HT1080 (cell line): ENCODE measurements at regions not wholly inside any gene's neighbourhood (a gene's known extent, or its start where the extent isn't known, plus 50 kb on each side); places are given as distances from the start of the nearest gene placed in this dataset.

Source experiments
- DNase-seq: peaks from one replicate; pipeline ENCODE4 v3.0.0-alpha.2; 2015; ENCODE audit warnings: low read depth

DNA sequence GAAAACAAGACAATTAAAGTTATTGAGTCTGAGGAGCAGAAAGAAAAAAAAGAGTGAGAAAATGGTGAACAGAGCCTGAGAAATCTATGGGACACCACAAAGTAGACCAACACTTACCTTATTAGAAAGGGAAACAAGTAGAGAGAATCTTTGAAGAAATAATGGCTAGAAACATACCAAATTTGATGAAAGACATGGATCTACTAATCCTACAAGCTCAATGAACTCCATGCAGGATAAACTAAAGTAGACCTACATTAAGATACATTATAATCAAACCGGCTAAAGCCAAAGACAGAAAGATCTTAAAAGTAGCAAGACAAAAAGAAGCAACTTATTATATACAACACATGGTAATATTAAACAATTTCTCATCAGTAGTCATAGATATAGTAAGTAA lies 782.3 kb upstream of the GHITM start:
- no peak for DNase-seq

DNA sequence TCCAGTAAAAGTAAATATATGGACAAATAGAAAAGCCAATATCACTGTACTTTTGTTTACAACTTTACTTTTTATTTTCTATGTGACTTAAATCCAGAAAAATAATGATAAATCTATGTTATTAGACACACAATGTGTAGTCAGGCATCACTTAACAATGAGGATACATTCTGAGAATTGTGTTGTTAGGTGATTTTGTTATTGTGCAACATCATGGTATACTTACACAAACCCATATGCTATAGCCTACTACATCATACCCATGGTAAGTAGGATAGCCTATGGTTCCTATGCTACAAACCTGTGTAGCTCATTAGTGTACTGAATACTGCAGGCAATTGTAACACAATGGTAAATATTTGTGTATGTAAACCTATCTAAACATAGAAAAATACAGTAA lies 781.7 kb upstream of the GHITM start:
- no peak for DNase-seq

DNA sequence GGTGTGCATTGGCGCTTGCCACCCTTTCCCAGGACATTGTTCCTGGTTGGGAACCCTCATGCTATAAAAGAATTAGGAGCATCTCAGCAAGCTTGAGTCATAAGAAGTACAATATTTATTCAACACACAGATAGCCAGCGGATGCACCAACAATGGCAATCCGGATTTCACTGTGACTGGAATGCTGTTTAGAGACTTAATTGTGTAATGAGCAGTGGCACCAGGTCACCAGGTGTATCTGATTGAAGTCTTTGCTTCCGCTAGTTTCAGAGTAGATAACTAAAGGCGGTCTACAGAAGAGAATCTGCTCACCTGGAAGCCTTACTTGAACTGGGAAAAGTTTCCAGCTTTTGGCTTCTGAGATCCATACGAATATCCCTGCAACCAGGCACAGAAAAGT lies 772.3 kb upstream of the GHITM start:
- no peak for DNase-seq

DNA sequence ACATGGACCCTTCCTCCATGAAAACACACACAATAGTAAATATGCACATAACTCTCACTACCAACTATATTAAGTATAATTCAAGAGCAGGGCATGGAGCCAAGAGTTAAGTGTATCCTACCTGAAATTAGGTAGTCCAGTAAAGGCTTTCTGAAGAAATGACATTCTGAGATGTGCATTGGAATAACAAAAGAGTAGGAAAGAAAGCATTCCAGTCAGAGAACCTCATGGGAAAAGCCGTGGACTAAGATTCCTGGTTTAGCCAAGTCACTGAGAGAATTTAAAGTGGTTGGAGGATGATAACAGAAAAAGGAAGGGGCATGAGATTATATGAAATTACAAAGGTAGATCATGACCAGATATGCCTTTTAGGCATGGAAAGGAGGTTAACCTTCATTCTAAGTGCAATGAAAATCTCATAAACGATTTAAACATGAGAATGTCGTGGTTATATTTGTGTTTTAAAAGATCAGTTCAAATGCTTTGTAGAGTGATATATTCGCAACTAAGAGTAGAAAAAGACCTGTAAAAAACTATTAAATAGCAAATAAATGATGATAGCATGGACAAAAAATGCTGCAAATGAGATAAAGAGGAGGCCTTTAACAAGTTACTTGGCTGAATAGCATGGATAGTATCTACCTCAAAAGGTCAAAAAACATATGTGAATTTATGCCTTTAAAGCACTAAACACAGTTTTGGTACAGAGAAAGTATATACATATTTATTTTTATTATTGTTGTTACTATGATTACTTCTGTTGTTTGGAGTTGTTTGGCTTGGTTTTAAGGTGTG lies 767.4 kb upstream of the GHITM start:
- no peak for DNase-seq

DNA sequence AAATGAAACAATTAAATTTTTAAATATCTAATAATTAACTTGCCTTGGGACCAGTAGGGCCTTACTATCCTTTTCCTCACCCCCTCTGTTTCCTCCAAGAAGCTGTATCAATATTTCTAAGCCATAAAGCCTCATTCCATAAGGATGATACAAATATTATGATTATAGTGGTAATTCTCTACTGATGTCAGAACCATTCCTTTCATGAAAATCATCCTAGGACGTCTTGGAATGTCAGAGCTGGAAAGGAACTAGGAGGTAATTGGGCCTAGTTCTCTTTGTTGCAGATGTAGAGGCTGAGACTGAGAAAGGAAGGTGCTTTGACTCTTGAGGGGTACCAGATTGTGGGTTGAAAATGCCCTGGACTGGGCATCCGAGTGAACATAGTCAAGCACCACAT lies 766.7 kb upstream of the GHITM start:
- no peak for DNase-seq

DNA sequence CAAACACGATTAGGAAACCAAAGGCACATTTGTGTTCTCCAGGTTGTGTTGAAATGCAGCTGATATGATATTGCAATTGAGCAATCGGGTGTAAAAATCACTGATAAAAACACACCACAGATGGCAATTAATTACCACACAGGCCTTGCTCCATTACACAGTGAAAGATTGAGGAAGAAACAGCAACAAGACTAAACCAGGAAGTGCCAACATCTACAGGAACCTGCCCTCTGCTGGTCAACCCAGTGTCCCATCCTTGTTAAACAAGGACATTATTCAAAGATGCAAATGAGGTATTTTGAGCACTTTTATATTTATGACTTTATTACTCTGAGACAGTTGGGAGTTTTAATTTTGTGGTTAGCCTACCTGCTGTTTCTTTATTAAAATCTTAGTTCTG lies 765.6 kb upstream of the GHITM start:
- peak; percentile 55 for DNase-seq

DNA sequence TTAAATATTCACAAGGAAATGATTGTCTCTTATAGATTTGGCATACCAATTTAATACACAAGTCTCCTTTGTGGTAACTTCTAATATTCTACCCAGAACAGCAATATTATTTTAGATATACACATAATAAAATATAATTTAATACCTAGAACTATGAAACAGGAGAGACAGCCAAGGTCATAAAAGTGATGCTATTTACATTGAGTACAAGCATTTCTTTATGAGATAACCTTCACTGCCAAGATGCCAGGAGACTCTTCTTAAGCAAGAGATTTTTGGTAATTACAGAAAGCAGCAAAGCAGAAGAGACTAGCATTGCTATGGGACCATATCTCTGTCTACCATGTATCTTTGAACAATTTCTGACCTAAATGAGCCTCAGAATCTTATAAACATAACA lies 764.6 kb upstream of the GHITM start:
- no peak for DNase-seq

DNA sequence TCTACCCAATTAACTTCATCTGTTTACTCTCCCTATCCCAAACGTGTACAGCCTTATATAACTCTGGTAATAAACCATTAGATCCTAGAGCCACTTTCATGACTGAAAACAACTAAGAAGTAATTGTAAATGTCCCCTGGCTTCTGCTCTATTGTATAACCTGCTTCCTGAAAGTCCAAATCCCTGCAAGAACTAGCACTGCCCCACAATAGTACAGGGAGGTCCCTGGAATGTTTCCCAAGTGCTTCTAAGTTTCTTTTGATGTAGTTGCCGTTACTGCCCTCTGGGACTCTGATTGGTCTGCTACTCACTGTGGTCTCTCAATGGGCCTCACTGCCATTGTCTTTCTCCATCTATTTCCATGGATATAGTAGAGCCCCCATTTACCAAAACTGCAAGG lies 764.0 kb upstream of the GHITM start:
- no peak for DNase-seq

DNA sequence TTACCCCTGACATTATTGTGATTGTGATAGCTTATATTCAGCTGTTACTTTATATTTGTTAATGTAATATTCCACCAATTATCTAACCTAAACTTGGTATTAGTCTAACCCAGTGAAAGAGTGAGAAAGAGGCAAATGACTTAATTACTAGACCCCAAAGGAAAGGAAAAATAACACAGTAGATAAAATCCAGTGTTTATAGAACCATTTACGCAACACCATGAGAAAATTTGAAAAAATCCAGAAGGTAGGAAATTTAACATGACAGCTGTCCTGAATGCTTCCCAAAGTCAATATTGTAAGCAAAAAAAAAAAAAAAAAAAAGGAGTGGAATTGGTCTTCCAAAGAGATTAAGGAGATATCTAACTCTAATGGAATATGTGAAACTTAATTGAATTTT lies 741.5 kb upstream of the GHITM start:
- DNase-seq = no peak

DNA sequence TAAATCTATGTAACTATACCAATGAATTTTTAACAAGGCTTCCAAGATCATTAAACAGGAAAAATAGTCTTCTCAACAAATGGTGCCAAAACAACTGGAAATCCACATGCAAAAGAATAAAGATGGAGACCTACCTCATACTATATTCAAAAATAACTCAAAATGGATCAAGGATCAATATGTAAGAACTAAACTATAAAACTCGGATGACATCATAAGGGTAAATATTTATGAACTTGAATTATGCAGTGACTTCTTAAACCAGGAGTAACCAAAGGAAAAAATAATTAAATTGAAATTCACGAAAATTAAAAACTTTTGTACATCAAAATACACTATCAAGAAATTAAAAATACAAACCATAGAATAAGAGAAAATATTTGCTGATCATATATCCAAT lies 728.7 kb upstream of the GHITM start:
- DNase-seq = no peak

DNA sequence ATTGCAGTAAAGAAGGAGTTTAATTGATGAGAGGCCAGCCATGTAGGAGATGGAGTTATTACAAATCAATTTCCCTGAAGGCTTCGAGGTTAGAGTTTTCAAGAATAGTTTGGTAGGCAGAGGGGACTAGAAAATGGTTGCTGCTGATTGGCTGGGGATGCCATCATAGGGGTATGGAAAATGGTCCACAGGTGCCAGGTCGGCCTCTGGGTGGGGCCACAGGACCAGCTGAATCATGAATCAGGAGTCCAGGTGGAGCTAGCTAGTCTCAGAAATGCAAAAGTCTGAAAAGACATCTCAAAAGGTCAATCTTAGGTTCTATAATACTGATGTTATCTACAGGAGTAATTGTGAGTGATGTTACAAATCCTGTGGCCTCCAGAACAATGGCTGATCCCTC lies 714.0 kb upstream of the GHITM start:
- DNase-seq = no peak

DNA sequence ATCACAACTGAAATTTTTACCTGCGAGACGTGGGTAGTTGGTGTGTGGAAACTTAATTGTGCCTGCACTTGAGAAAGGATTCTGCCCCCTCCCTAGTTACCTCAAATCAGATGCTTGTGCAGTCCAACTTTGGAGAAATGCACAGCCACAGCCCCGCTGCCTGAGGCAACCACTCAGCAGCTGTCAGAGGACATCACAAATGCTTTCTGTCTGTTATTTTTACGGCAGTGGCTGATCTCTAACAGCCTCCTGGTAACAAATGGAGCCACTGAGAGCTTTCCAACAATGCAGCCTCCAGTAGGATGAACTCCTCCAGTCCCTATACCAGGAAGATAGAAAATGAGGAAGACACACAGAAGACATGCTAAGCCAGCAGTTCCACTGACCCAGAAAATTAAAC lies 712.2 kb upstream of the GHITM start:
- no peak for DNase-seq

DNA sequence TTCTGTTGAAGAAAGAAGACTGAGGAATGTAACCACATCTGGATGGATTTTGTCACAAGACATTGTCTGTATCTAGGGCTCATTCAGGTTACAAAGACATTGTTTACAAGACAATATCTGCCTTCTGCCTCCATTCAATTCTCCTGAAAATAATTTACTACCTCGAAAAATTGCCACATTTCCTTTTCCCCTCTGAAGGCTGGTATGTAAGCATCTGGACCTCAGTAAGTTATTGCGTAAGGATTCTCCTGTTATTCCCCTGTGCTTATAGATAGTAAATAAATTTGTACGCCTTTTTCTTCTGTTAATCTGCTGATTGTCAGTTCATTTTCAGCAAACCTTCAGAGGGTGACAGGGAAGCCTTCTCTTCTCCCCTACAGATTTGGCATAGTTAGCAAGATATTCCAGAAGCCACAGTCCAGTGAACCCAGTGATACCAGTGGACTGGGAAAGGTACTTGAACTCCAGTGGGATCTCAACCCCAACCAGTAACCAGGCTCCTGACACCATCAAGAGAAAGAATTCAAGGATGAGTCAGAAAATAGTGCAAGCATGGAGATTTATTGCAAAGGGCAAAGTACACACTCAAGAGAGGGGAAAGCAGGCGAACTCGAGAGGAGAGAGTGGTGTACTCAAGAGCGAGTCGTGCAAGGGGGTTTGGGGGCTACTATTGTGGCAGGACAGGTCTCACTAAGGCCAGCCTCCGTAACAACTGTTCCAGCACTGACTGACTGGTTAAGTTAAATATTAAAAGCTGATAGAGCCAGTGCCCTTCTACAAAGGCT lies 706.9 kb upstream of the GHITM start:
- DNase-seq = no peak

DNA sequence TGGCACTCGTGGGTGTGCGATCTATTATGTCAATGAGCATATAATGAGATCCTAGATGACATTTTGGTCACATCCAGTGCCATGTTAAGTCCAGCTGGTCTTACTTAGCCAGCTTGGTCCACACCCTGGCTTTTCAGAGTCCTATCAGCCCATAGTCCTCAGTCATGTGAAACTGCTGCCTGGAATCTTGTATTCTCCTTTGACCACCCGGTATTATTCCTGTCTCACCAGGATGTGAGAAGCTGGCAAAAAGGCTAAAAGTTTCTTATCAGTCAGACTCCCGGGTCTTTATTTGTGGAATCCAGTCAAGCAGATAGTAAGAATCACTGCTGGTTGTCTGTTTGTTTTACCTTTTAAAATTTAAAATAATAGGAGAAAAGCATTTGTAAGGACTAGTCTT lies 705.6 kb upstream of the GHITM start:
- no peak for DNase-seq

DNA sequence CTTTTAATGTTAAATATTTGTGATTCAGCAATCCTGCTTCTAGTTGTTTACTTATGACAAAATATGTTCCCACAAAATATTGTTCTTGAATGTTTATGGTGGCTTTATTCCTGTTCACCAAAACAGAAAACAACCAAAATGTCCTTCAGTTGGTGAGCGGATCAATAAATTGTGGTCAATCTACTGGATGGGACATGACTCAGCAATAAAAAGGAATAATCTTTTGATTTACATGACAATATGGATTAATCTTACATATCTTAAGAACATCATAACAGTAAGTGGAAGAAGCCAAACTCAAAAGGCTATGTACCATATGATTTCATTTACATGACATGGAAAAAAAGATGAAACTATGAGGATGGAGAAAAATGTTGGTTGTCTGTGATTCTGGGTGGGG lies 691.3 kb upstream of the GHITM start:
- no peak for DNase-seq

DNA sequence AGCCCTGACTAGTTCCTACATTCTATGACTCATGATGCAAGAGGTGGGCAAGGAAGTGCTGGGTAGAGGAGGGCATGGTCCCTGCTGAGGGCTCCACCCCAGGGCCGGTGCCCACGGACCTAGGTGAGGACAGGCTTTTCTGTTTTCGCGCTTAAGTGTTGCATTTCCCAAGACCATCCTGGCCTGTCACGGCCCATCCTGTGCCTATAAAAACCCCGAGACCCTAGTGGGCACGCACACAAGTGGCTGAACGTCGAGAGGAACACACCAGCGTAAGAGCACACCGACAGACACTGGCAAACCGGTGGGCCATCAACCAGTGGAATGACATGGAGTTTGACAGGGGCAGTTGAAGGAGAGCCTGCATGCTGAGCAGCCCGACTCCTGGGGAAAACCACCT lies 680.7 kb upstream of the GHITM start:
- DNase-seq = no peak

DNA sequence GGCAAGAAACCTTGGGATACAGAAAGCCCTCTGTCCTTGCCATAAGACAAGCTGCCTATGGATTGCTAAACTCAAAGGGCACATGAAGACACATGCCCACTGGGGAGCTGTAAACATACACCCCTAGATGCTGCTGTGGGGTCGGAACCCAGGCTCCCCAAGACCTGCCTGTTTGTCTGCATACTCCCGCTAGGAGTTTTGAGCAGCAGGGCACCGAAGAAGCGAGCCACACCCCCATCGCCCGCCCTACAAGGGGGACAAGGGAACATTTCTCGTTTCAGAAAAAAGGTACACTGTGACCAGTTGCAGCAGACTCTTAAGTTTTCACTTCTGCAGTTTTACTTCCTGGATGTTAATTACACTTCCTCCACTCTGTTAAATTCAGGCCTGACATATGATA lies 680.2 kb upstream of the GHITM start:
- DNase-seq = no peak

DNA sequence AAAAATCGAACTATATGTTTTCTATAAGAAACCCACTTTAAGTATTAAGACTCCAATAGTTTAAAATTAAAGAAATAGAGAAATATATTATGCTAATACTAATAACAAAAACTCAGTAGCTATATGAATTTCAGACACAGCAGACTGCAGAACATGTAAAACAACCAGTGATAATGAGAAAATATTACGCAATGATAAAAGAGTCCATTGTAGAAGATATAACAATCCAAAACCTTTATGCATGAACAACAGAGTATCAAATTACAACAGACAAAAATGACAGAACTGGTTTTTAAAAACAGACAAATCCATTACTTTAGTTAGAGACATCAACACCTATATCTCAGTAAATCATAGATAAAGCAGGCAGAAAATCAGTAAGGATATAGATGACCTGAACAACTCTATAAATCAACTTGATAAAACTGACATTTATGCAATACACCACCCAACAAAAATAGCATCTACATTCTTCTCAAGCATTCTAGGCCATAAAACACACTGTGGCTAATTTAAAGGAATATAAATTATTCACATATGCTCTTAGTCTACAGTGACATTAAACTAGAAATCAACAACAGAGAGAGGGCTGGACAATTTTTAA lies 669.5 kb upstream of the GHITM start:
- no peak for DNase-seq

DNA sequence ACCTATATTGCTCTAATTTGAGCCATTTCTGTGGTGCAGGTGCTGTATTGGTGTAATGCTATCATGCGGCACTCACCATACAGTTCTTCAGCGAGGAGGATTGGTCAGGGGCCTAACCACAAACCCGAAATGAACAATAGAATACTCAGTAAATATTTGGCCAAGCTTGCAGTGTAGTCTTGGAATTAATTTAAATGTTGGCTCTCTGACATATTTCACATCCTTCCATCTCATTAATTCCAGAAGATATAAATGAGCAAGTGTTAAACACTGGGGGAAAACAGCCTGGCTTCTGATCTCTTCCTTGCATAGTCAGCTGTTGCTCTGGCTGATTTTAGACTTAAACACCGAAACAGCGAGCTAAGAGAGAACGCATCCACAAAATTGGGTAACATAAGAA lies 663.1 kb upstream of the GHITM start:
- DNase-seq = no peak

DNA sequence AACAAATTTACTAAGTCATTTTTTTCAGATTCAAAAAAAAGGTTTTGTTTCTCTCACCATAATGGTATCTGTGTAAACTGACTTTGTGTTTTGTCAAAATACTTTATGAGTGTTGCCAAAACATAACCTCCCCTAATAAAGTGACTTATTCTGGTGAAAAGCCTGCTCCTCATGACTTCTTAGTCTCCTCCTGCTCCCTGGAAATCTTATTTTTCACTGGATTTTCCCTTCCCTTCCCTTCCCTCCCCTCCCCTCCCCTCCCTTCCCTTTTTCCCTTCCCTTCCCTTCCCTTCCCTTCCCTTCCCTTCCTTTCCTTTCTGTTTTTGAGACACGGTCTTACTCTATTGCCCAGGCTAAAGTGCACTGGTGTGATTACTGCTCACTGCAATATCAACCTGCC lies 650.1 kb upstream of the GHITM start:
- DNase-seq = no peak

DNA sequence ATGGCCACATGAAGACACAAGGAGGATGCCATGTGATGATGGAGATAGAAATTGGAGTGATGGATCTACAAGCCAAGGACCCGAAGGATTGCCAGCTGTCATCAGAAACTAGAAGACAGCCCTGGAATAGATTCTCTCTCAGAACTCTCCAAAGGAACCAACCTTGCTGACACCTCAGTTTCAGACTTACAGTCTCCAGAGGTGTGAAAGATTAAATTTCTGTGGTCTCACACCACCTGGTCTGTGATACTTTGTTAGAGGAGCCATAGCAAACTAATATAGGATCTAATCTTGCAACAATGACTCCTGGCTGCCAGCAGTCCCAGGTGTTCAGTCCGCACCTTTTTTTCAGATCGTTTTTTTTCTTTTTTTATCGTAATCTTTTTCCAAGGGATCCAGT lies 647.3 kb upstream of the GHITM start:
- DNase-seq = no peak

DNA sequence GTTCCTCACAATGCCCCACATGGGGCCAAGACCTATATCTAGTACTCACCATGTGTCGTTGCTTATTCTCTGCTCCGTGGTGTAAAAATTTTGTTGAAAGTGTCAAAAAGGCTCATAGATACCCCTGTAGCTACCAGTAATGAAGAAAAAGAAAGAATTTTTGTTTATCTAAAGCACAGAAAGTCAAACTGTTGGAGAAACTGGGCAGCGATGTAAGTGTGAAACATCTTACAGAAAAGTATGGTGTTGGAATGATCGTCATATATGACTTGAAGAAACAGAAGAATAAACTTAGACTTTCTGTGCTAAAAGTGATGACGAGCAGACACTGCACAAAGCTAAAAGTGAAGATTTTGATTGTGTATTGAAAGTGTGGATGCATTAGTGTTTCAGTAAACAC lies 626.6 kb upstream of the GHITM start:
- DNase-seq = no peak

DNA sequence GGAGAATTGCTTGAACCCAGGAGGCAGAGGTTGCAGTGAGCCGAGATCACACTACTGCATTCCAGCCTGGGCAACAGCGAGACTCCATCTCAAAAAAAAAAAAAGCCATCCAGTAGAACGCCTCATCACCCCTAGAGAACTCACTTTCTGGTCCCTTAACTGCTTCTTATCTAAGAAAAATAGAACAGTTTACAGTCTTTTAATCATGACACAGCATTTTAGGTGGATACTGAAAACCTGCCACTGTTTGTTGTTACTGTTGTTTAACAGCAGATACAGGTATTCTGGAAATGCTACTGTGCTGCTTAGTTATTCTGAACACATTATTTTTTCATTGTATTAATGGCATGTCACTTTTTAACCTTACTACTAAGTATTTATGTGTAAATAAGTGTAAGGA lies 624.3 kb upstream of the GHITM start:
- no peak for DNase-seq
